CD4-positive, alpha-beta T cell treated with Interleukin-15 for 4 hours (primary cell): ENCODE measurements at regions not wholly inside any gene's neighbourhood (a gene's known extent, or its start where the extent isn't known, plus 50 kb on each side); places are given as distances from the start of the nearest gene placed in this dataset.

Experiments used
- DNase-seq: peaks from one replicate; pipeline ENCODE4 v3.0.0-alpha.2; 2020; ENCODE audit warnings: low spot score

DNA sequence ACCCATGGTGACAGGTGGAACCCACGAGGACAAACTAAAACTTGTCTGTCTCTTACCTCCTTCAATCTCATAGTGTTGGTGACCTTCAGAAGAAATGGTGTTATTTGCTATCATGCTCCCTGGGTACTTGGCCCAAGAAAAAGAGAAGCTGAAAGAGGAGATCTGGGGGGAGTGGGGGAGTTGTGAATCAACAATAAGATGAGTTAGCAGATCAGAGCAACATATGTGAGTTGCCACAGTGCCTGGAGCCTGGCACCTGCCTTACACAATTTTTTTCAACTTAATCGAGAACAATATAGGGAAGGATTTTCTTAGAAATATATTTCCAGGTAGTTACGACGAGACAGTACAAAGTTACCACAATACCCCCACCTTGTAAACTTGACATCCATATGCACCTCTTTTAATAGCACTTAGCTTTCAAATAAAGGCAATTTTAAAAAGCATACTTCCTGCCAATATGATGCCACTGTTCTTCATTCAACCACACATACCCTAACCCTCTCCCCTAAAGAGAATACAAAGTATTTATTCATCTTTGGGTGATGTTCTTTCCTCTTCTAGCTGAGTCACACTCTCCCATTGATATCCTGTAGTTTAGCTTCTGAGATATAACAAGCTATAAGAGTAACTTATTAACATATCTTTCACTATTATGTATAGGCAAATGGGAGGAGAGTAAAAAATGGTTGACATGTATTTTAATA, 424.1 kb upstream of the OR4E1 start:
- peak; percentile 35 for DNase-seq

DNA sequence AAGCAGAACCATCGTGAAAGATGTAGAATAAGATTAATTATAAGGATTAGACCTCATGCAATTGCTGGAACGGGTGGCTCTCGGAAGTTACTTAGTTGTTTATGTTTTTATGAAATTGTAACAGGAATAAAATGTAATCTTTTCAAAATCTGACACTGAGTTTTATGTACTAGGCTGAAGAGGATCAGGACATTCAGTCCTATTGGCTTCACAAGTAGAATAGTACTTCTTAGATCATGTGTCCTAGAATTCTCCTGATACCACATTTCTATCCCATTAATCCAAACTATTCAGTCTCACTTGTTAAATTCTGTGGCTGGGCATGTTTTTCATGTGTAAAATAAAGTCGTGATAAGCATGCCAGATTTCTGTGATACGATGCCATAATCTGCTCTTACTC, 423.5 kb upstream of the OR4E1 start:
- DNase-seq = no peak

DNA sequence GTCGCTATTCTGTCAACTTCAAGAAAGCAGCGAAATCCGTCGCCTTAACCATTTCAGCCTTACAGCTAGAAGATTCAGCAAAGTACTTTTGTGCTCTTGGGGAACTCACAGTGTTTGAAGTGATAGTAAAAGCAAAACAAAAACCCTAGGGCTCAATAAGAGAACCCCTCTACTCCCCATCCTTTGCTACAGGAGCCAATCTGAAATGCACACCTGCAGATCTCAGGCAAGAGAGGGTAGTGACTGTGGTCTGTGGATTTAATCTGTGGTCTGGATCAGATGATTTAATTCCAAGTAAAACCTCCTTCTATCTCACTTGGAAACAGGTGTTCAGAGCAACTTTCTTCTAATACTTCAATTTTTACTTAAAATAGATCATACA, 422.9 kb upstream of the OR4E1 start:
- DNase-seq = peak; percentile 57

DNA sequence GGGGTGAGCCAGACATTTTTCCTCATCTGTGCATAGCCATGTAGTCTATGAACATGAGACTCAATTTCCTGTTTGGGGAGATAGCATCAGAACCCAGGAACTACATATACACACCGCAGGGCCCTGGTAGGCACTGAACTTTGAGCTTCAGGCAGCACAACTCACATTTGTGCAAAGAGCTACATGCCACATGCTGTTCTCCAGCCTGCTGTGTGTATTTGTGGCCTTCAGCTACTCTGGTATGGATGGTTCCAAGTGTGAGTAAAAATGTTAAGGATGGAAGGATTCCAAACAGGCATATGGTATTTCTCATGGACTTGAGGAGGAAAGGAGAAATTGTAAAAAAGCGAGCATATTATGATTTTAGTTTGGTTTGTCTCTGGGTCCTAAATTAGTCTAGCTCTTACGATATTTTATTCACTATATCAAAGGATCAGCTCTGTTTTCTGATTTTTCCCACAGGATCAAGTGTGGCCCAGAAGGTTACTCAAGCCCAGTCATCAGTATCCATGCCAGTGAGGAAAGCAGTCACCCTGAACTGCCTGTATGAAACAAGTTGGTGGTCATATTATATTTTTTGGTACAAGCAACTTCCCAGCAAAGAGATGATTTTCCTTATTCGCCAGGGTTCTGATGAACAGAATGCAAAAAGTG, 422.4 kb upstream of the OR4E1 start:
- DNase-seq = peak; percentile 36

DNA sequence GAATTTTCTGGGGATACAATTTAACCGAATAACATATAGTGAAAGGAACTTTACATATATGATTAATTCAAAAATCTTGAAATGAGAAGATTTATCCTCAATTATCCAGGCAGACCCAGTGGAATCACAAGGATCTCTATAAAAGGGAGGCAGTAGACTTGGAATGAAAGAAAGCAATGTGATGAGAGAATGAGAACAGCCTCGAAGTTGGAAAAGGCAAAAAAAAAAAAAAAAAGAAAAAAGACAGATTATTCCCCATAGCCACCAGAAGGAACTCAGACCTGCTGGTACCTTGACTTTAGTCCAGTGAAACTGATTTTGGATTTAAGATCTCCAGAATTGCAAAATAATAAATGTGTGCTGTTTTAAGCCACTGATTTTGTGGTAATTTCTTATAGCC, 416.3 kb upstream of the OR4E1 start:
- no peak for DNase-seq

DNA sequence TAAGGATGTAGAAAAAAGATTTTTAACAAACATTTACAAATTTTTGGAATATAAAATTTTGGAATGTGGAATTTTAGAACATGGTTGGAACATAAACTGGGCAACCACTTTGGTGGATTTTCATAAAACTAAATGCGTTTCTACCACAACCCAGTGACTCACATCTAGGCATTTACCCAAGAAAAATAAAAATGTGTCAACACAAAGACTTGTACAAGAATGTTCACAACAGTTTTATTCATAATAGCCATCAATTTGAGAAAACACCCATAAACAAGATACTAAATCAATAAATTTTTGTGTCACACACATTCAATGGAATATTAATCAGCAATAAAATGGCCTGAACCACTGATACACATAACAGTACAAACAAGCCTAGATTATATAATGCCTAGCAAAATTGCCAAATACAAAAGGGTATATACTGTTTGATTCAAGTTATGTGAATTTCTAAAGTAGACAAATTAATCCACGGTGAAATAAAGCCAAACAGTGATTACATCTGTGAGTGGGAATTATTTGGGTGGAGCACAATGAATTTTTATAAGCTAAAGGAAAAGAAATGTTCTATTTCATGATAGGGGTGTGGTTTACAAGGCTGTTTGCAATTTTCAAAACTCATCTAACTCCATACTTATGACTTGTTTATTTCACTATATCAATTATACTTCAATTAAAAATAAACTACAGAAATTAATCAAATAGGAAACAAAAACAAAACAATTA, 415.2 kb upstream of the OR4E1 start:
- no peak for DNase-seq

DNA sequence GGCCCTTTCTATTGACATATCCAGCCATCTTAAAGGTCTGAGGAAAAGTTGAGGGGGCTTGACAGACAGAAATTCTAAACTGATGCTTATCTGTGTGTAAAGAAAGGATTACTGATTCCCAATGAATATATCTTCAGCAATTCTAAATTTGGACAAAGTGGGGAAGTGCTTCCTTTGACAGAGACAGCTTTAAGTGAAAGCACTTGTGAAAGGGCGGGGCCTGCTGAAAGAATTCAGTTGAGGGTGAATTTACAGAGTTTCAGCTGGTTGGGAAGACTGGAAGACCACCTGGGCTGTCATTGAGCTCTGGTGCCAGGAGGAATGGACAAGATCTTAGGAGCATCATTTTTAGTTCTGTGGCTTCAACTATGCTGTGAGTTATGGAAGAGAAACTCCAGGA, 412.5 kb upstream of the OR4E1 start:
- no peak for DNase-seq

DNA sequence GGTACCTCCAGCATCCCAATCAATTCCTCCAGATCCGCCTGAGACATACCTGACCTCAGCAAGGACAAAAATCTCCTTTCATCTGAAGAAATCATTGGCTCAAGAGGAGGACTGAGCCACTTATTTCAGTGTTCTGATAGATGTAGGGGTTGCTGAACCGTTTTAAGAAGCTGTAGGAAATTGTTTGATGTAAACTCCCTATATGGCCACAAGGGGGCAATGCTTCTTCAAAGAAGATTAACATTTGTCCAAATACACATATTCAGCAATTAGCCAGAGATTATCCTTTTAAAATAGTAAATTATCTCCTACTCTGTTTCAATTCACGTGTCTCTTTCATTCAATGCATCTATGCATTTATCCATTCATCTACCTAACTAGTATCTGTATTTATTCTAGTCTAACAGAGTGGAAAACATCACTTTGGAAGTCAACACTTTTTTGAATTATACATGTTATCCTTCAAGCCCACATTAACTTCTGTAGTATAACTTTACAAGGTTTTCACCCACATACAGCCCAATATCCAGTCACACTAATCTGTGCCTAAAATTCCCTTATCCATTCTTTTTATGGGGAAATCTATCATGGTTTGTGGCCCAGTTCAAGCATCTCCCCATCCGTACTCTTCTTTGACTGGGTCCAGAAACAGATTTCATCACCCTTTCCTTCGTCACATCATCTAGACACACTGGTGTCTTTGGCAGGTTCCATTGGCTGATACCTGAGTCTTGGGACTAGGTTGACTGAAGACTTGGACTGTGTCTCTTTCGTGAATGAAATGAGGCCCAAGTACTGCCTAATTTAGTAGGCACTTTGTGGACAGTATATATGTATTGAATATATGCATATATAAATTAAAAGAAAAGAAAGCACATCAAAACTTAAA, 411.0 kb upstream of the OR4E1 start:
- DNase-seq = peak; percentile 61

DNA sequence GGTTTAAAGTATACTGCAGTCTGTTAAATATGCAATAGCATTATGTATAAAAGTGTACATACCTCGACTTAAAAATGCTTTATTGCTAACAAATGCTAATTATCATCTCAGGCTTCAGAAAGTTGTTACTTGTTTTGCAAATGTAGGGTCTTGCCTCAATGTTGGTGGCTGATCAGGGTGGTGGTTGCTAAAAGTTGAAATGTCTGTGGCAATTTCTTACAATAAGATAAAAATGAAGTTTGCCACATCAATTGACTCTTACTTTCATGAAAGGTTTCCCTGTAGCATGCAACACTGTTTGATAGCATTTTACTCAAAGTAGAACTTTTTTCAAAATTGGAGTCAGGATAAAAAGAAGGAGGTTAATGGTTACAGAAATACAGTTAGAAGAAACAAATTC, 407.7 kb upstream of the OR4E1 start:
- DNase-seq = no peak

DNA sequence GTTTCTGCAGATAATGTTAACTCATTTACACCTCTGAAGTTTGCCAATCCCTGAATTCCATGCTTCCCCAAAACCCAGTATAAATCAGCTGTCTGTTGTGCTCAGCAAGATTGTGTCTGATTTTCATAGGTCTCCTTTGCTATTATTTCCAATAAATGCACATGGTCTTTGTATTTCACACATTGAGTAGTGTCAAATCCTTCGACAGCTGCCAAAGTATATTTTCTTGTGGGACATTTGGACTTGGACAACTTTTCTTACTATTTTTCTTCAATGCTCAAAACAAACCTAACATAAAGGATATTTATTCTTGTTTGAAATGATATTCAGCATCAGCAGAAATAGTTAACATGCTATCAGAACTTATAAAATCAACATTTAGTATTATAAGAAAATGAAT, 406.1 kb upstream of the OR4E1 start:
- DNase-seq = no peak

DNA sequence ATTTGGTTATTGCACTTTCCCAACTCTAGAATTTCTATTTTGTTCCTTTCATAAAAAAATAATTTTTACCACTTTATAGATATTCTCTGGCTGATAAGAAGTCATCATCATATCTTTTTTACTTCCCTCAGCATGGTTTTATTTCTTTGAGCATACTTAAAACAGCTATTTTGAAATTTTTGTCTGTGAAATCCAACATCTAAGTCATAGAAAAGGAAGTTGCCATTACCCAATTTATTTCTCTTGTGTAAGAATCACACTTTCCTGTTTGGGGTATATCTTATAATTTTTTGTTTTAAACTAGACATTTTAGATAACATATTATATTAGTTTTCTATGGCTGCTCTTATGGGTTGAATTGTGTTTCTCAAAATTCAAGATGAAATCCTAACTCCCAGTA, 400.2 kb upstream of the OR4E1 start:
- no peak for DNase-seq

DNA sequence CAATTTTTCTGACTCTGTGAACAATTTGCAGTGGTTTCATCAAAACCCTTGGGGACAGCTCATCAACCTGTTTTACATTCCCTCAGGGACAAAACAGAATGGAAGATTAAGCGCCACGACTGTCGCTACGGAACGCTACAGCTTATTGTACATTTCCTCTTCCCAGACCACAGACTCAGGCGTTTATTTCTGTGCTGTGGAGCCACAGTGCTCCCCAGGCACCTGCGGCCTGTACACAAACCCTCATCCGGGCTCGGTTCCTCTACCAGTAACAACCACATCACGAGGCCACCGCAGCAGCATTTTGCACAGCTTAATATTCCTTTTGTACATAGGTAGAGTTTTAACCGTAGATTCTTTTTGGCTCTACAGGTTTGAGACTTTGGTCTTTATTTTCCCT, 397.4 kb upstream of the OR4E1 start:
- peak; percentile 30 for DNase-seq

DNA sequence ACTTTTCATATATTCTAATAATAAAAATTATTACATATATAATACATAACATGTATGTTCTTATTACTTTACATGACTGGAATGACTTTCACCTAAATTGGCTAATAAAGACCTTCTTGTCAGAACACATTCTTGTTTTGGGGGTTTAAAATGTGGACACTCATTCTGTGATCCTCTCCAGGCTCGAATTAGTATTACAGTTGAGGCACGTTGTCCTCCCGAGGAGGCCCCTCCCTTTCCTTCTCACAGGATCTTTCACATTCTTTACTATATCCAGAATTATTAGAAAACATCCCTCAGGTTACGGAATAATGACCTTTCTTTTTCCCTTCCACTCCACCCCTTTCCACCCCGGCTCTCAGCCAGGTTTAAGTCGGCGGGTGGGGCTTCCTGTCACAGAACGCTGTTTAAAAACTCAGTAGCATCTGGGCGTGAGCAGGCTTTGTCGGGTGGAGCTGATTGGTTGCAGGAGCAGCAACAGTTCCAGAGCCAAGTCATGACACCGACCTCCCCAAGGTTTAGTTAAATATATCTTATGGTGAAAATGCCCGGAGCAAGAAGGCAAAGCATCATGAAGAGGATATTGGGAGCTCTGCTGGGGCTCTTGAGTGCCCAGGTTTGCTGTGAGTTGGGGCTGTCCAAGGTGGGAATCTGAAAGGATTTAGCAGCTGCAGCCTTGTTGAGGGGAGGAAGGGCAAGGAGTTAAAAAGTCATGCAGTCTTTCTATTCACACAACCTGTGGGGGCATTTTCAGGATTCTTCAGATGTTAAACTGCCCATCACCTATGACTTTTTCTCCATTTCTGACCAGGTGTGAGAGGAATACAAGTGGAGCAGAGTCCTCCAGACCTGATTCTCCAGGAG, 396.7 kb upstream of the OR4E1 start:
- peak; percentile 52 for DNase-seq

DNA sequence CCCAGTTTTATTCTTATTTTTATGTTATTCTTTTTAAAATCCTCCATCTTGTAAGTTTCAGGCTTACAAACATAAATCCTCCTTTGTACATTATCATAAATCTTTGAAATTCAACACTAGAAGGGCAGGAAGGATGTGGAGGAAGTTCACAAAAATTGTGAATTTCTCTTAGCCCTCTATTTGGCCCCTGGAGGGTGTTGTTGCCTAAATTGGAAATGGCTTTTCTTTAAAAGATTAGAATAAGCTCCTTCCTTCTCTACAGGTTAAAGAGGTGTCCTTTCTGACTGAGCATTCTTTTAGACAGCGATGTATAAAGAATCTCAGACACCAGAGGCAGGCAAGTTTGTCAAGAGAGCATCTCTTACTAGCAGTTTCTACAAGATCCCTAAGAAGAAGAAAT, 391.7 kb upstream of the OR4E1 start:
- DNase-seq = no peak

DNA sequence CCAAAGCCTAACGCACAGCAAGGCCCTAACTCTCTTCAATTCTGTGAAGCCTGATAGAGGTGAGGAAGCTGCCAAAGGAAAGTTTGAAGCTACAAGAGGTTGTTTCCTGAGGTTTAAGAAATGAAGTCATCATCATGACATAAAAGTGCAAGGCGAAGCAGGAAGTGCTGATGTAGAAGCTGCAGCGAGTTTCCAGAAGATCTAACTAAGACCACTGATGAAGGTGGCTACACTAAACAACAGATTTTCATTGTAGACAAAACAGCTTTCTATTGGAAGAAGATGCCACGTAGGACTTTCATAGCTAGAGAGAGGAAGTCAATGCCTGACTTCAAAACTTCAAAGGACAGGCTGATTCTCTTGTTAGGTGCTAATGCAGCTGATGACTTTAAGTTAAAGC, 385.6 kb upstream of the OR4E1 start:
- DNase-seq = no peak

DNA sequence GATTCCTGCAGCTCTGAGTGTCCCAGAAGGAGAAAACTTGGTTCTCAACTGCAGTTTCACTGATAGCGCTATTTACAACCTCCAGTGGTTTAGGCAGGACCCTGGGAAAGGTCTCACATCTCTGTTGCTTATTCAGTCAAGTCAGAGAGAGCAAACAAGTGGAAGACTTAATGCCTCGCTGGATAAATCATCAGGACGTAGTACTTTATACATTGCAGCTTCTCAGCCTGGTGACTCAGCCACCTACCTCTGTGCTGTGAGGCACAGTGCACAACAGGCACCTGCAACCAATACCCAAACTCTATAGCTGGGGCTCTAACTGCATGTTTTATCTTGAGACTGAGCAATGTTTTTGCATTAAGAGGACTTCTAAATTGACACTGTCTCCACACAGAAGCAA, 379.2 kb upstream of the OR4E1 start:
- DNase-seq = peak; percentile 27

DNA sequence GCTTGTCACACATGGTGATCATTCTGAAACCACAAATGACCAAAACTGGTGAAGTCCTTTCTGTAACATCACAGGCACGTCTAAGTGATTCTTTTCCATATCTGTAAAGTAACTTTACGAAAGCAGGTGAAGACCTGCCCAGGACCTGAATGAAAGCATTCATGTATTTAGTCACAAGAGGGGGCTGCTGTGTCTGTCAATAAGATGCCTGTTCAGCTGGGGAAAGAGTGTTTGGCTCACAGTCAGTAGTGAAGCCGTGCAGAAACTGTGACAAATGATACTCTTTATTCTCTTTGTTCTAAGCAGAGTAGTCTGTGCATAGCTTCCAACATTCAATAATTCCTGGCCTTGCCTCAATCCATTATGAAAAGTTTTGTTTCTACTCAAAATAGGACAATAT, 373.5 kb upstream of the OR4E1 start:
- DNase-seq = peak; percentile 62

DNA sequence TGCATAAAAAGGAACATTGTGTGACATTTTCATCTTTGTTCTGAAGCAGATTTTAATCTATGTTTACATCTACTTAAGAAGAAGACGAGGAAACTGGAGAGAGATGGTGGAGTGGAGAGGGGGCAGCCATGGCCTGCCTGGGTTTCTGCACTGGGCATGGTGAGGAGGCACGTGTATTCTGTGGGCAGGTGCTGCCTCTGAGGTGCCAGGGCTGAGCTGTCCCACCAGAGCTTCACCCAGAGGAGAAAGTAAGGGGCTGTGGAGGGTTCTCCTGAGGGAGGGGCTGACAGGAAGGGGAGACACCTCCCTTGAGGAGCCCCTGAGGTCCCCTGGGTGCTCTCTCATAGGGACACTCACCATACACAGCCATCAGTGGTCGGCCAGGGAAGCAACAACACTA, 372.4 kb upstream of the OR4E1 start:
- DNase-seq = no peak

DNA sequence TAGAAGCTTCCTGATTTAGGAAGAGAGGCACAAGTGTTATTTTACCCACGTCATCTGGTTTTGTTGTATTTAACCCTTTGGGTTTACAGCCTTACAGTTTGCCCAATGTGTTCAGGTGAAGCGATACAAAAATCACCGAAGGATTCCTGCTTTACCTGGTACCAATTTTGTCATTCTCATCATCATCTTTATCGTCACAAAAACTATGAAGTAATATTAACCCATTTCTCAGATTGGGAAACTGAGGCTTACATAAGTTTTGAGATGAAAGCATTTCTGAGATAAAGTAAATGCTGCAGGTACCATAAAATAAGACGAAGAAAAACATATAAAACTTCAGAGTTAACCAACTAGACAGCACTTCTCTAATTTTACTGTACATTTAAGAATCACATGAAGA, 370.6 kb upstream of the OR4E1 start:
- no peak for DNase-seq

DNA sequence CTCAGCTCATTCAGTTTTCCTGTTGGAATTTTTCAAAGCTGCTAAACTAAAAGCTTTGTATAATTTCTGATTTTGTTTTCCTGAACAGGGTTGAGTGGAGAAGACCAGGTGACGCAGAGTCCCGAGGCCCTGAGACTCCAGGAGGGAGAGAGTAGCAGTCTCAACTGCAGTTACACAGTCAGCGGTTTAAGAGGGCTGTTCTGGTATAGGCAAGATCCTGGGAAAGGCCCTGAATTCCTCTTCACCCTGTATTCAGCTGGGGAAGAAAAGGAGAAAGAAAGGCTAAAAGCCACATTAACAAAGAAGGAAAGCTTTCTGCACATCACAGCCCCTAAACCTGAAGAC, 367.1 kb upstream of the OR4E1 start:
- no peak for DNase-seq

DNA sequence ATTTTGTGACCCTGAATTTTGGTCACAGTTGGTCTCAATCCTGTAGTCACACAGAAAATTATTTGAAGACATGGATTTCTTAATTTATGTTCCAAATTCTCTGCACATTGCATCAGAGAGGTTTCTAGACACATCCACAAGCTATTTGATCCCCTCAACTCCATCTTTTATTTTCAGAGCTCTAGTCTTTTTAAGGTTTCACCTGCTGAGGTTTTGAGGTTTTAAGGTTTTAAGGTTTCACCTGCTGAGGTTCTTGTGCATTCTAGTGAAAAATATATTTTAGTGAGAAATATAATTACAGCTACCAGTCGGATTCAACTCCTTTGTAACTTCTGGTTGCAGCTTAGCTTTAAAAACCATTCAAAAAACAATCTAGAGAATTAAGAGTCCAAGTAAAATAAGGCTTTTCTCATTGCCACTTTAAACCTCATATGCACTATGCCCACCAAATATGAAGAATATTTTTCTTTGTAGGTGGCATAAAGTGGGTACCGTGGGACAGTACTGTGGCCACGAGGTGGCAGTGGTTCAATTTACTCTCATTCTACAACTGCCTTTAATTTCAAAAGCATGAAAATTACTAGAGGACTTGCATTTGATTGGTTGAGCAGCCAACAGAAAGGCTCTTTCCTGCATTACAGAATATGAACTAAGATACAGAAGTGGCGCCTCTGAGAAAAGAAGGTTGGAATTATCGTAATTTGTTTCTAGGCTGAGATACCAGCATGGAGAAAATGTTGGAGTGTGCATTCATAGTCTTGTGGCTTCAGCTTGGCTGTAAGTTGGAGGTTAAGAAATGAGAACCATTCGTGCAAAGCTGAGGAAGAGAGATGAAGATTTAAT, 366.5 kb upstream of the OR4E1 start:
- DNase-seq = peak; percentile 53
